Activated gamma-delta T cell treated with anti-CD3 and anti-CD28 coated beads, Interleukin-2, amount 50 U/mL, for 16 hours (primary cell): ENCODE measurements at regions not wholly inside any gene's neighbourhood (a gene's known extent, or its start where the extent isn't known, plus 50 kb on each side); places are given as distances from the start of the nearest gene placed in this dataset.

Experiments
- DNase-seq: peaks from one replicate; pipeline ENCODE4 v3.0.0-alpha.2; 2020; ENCODE audit warnings: low read depth

DNA sequence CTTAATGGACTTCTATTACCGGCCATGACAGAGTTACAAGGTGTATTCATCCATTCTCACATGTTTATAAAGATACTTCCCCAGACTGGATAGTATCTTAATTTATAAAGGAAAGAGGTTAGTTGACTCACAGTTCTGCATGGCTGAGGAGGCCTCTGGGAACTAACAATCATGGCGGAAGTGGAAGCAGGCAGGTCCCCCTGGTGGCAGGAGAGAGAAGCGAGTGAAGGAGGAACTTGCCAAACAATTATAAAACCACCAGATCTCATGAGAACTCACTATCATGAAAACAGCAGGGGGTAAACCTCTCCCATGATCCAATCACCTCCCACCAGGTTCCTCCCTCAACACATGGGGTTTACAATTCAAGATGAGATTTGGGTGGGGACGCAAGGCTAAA, 170.0 kb upstream of the PDGFD start:
- no peak for DNase-seq

DNA sequence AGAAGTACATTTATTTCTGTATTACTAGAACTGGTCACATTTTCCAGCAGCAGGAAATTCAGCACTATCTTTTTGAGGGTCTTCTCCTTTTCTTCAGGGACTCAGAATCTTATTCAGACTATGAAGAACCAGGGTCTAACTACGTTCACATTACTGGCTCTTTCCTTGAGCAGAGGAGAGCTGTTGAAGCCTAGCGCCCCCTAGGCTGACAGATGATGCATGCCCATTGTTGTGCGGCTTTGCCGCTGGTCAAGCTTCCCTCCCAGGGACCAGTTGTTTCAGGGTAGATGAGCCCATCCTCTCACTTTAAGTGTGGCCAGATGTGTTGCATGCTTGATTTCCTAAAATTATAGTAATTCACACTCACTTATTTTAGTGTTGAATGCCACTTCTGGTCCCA, 168.2 kb upstream of the PDGFD start:
- no peak for DNase-seq

DNA sequence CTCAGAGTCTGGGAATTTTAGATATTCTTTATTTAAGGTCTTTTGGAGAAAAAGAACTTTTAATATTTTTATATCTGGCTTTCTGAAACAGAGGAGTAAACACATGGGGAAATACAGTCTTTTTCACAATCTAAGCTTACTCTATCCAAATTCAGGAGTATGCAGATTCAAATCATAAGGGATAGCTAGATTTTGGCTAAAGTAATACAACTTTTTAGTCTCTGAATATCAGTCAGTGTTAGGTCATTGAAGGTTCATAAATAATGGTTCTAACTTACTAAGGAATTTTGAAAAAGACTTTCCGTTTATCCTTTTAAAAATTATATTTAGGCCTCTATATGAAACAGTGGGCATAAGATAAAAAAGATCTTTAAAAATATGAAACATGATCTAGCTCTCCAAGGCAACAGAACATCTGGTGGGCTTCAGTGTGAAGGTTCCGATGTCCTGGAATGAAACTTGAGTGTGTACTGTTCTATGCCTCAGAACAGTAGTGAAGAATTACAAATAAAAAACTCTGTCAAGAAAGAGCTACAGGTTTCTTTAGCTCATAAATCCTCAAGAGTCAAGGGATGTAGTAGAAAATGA, 165.2 kb upstream of the PDGFD start:
- DNase-seq: no peak

DNA sequence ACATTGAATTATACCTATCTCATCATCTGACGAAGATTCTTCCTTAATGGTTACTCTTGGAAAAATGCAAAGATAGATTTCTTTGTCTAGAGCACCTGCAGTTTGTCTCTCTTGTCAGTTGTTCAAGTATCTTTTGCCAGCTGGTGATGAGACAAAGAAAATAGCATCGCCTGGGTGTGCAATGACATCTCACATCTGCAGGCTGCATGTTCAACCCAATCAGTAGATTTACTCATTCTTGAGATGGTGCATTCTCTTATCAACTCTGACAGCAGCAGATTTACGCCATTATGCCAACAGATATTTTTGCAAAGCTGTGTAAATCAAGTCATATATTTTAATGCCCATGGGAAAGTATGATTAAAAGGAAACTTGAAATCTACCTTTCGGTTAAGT, 164.6 kb upstream of the PDGFD start:
- DNase-seq: no peak

DNA sequence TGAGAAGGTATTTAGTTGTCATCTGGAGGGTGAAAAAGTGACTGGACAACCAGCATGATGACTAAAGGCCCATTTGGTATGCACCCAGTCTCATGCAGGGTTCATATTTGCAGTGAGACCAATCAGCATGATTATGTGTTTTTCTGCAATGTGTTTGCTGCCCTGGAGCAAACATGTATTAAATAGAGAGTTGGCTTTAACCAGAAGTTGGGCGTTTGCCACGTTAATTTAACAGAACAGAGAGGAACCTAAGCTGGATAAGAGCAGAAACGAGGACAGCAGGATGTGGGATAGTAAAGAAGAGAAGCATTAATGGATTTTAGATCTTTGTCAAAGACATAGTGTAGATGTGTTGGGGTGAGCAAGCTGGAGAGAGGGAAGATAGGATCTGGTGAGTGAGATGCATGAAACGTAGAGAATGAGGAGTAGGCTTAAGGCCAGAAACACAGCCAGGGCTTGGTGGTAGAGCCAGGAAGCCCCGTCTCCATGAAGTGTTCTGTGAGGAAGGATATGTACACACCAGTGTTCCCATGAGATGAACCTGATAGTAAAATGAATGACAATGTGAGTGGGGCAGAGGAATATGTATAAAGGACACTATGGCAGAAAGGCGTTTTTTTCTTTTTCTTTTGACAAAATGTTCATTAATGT, 164.0 kb upstream of the PDGFD start:
- no peak for DNase-seq

DNA sequence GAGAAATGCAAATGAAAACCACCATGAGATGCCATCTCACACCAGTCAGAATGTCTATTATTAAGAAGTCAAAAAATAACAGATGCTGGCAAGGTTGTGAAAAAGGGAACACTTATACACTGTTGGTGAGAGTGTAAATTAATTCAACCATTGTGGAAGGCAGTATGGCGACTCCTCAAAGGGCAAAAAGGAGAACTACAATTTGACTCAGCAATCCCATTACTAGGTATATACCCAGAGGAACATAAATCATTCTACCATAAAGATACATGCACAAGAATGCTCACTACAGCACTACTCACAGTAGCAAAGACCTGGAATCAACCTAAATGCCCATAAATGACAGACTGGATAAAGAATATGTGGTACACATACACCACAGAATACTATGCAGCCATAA, 161.1 kb upstream of the PDGFD start:
- DNase-seq: no peak

DNA sequence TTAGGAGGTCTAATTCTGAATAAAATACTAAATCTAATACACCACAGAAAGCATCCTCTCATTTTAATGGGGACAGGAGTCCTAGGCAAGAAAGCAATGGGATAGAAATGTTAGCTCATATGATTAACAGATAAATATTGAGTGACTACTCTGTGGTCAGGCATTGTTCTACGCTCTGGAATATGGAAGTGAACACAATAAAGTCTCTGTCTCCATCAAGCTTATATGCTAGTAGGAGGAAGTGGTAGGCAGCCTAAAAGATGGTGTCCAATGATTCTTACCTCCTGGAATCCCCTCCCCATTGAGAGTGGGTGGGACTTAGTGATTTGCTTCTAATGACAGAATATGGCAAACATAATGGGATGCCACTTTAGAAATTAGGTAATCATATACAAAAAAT, 160.3 kb upstream of the PDGFD start:
- DNase-seq: no peak

DNA sequence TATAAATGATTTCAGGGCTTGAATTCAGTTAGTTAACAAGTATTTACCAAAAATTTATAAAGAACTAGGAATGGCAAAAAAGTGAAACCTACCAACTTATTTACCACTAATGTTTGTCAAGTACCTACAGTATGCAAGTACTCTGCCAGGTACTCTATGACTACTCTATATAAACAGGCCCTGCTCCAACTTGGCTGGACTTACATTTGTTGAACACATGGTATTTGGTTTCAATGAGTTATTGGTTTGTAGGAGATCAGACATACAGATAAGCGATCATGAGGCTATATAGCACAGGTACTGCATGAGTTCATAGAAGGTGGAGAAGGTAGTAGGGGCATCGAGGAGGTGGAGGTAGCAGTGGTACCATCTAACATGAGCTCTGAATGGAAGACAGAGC, 159.9 kb upstream of the PDGFD start:
- DNase-seq: no peak

DNA sequence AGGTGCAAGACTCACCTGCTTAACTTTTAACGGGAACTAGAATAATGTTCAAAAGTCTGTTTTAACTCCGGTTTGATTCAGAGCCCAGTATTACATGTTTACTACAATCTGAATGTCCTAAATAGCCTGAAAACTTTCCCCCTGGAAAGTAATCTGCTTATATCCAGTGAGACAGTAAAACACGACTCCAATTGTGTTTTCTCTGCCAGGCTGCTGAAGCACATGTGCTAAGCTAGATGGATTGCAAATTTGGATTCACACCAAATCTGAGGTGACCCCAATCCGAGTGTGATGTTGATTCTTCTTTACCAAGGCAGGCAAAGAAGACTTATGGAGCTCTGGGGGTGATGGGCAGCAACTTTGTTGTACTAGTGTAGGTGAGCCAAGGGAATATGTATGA, 158.7 kb upstream of the PDGFD start:
- DNase-seq: no peak

DNA sequence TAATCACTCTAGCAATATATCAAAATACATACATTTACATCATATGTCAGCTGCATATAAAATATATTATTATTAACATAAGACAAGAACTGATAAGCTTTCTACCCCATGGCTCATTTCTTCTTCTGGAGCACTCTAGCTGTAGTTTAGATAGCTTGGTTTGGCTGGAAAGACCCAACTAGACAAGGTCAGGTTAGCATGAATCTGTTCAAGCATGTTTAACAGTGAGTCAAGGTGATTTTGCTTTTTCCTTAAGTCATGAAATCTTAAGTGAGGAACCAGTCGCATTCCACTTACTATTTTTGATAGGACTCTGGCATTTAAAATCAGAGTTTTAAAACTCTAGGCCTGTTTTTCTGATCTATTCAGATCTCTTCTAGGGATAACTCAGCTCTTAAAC, 157.0 kb upstream of the PDGFD start:
- no peak for DNase-seq

DNA sequence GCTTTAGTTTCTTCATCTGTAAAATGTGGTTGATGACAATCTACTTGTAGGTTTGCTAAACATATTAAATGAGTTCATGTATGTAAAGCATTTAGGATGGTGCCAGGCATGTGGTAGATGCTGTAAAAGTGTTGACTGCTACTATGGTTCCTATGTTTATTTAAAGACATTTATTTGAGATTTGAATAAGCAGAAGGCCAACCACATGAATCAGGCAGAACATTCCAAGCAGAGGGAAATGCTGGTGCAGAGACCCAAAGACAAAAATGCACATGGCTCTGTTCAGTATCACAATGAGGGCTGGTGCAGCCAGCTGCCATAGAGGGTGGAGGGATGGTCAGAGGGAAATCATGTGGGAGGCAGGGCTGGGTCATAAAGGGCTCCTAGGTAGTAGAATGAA, 156.2 kb upstream of the PDGFD start:
- DNase-seq: no peak

DNA sequence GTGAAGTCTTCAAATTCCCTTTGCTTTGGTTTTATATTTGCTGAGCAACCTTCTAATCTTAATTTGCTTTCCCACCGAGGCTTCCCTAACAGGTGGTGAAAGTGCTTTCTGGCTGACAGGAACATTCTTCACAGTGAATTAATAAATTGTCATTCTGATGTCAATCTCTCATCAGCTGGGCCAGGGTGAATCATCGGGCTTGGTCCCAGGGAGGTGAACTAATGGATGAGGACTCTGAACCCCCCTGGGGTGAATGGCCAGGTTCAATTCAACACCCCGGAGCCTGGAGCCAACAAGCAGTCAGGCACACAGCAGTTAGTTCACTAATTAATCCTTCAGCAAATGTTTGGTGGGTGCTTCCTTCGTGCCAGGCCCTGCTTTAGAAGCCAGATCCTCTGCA, 155.4 kb upstream of the PDGFD start:
- no peak for DNase-seq

DNA sequence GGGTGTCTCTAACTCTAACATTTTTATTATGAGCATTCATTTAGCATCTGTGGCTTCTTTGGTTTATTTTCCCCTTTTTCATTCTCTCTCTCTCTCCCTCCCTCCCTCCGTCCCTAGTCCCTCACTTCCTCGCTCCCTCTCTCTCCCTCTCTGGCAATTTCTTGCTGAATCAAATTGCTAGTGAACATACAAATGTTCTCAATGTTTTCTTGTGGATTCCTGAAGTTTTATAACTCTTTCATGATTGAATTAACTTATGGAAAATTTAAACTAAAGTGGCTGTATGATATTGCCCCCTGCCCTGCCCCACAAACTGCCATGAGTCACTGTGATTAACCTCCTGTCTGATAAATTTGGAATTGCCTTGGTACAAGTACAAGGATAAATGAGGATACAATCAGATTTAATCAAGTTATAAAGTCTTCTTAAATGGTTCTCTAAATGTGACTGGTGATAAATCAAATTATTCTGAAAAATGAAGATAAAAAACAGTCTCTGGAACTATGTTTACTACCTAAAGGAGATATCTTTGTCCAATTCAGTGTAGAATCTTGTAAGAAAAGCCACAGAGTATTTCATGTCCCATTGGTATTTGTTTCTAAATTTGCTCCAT, 143.0 kb upstream of the PDGFD start:
- DNase-seq: no peak

DNA sequence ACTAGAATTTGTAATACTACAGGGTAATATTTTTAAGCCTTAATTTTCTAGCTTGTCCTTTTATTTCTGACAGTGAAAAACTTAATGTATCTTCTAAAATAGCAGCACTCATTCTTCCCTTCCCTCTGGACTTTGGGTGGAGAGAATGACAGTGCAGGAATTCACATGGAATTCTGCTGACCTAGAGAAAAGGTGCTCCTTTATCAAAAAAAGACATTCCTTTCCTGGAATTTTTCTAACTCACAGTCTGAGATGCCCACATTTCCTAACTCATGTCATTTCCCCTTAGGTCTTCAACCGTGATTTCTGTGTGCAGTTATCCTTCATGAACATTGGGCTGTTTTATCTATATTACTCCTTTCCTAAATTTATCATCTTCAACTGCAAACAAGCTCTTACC, 137.8 kb upstream of the PDGFD start:
- no peak for DNase-seq

DNA sequence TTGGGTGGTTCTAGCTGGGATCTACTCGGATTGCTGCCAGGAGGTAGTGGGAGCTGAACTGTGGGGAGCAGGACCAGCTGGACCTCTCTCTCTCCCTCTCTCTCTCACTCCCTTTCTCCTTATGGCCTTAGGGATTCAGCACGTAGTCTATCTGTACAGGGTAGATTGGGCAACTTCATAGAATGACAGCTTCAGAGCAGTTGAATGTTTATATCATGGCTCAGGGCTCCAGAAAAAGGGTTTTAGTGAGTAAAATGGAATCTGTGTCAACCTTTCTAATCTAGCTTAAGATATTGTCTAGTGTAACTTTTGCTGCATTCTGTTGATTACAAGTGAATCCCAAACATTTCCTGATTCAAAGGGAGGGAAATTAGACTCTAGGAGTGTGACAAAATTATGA, 127.7 kb upstream of the PDGFD start:
- DNase-seq: no peak

DNA sequence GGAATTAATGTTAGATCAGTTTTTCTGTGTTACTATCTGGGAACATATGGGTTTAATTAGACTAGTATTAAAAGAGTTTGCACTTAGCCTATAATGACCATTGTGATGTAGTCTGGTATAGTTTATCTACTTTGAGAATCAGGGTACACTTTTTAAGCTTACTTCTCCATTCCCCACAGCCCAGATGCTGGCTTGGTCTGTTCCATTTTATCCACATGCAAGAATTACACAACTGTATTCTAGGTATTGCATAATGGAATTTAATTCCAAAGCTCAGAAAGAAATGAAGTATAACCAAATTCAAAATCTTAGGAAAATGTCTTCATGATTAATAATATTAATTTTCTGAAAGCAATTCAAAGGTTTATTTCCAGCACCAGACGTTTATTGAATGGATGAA, 122.2 kb upstream of the PDGFD start:
- no peak for DNase-seq

DNA sequence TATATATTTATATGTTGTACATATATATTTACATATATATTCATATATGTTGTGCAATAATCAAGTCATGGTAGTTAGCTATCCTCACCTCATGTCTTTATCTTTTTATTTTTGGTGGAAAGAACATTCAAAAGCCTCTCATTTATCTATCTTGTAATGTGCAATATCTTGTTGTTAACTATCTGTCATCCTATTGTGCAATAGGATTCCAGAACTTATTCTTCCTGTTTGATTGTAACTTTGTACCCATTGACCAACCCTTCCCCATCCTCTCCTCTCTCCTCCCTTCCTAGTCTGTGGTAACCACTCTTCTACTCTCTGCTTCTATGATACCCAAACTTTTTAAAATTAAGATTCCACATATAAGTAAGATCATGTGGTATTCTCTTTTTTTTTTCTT, 115.6 kb upstream of the PDGFD start:
- DNase-seq: no peak

DNA sequence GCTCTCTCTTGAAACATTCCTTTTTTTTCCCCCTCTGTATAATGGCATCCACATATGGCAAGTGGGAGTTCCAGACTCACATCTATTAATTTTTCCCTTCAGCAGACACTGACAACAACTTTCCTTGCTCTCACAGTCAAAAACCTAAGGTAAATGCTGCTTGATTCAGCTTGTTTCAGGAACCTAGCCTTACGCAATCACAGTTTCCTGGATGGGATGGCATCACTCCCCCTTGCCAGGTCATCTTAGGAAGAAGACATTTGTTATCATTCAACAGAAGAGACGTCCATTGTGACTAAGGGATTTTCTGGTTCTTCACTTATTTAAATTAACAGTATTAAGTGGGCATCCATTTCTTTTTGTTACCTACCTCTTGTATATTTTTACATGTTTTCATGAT, 112.0 kb upstream of the PDGFD start:
- no peak for DNase-seq

DNA sequence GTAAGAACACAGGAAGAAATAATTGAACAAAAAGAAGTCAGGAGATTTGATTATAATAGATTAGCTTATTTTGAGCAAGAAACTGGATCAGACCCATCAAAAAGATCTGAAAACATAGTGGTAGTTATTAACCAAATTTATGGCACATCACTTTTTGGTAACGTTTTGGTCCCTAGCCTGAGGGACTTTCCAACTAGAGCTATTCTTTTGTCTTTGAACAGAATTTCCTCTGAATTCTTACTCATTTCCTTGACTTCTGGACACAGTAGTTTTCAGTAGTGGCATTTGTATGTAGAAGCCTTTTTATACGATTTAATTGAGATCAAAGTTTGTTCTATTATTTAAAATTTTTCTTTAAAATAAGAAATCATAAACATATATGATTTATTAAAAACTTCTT, 96.5 kb upstream of the PDGFD start:
- no peak for DNase-seq

DNA sequence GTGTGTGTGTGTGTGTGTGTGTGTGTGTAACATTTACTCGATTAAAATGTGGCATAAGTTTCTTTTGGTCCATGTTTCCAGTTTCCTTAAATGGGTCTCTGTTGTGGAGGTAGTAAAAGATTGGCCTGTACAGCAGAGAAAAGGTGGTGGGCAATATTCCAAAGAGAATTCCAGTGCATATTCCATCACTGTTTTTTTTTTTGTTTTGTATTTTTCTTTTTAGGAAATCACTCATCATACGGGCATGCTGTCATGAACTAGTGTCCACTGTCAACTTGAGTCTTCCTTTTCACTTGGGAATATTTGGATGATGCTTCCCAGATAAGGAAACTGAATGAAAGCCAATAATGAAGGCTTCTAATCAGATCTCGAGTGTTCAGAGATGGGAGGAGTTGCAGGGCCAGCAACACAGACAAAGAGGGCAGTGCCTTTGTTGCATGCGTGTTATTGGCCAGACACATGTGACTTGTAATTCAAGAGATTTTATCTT, 95.2 kb upstream of the PDGFD start:
- DNase-seq: no peak

DNA sequence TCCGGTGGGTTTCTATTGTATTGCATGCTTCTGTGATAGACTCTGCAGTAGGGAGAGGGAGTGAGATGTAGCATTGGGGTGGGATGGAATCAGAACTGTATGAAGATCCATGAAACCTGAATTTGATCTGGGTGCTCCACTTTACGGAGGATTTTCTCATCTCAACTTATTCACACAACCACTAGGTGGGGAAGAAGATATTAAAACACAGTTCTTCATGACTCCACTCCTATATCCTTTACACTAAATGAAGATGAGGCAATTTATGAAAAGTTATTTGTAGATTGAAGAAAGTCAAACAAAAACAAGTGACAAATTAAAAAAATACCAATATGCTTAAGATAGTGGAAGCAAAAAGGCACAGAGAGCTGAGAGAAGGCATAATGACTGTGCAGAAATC, 92.6 kb upstream of the PDGFD start:
- no peak for DNase-seq

DNA sequence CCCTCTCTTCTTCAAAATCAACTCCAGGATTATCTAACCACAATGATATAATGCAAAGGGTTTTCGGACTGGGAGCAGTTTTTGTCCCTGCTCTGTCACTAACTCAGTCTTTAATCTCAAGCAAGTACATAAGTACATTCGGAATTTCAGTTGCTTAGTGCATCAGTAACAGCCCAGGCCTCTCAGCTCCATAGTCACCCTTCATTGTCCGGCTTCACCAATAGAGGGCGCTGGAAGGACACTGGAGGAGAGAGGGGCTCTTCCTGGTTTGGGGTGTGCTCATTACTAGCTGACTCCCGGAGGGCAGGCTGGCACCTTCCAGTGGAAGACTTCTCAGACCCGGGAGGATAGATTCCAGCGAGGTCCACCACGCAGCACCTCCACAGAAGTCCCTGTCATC, 90.4 kb upstream of the PDGFD start:
- DNase-seq: no peak

DNA sequence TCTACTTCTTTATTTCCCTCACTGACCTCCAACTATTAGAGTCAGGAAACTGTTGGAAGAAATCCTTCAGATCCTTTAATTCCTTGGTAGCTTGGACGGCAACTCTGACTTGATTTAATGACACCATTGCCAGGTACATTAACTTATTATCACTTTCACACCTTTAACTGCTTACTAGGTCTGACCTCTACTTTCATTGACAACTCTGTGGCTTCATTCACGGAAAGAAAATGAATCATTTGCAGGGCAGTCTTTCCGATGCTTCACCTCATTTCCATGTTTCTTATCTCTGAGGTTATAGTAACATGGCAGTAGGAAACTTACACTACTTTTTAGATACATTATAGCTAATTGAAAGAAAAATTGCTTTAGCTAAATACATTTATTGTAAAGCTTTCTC, 82.6 kb upstream of the PDGFD start:
- no peak for DNase-seq

DNA sequence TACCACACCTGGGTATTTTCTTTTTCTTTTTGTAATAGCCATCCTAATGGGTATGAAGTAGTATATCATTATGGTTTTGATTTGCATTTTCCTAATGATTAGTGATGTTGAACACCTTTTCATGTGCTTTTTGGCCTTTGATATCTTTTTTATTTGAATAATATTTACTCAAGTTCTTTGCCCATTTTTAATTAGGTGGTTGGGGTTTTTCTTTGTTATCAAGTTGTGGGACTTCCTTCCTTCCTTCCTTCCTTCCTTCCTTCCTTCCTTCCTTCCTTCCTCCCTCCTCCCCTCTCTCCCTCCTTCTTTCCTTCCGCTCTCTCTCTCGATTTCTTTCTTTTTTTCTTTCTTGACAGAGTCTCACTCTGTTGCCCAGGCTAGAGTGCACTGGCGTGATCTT, 75.0 kb upstream of the PDGFD start:
- DNase-seq: no peak
